GM23248 (cell line): ENCODE measurements at regions not wholly inside any gene's neighbourhood (a gene's known extent, or its start where the extent isn't known, plus 50 kb on each side); places are given as distances from the start of the nearest gene placed in this dataset.

Source experiments
- DNase-seq: peaks from one replicate; pipeline ENCODE4 v3.0.0-alpha.2; 2015
- H2AFZ ChIP-seq: fragments of 200-600 bp; sonication (generic); 2 replicates; pipeline ENCODE4 v1.6.1; 2016; ENCODE audit warnings: antibody characterized with exemption
- H3F3A ChIP-seq: fragments of 200-600 bp; sonication (generic); 2 replicates; pipeline ENCODE4 v1.6.1; 2016; ENCODE audit warnings: mild to moderate bottlenecking, antibody characterized with exemption, mixed run types; ENCODE audit not compliant: insufficient read depth
- H3K27ac ChIP-seq: fragments of 200-600 bp; sonication (generic); 2 replicates; pipeline ENCODE4 v1.5.1; 2016; ENCODE audit warnings: mild to moderate bottlenecking
- H3K27me3 ChIP-seq: fragments of 200-600 bp; sonication (generic); replicated peaks from 2 replicates; pipeline ENCODE4 v1.6.1; 2016; ENCODE audit warnings: mild to moderate bottlenecking; ENCODE audit not compliant: insufficient read depth
- H3K36me3 ChIP-seq: fragments of 200-600 bp; sonication (generic); 2 replicates; pipeline ENCODE4 v1.6.1; 2016; ENCODE audit warnings: low read depth, mild to moderate bottlenecking
- H3K4me1 ChIP-seq: fragments of 200-600 bp; sonication (generic); 2 replicates; pipeline ENCODE4 v1.6.1; 2016; ENCODE audit warnings: mild to moderate bottlenecking; ENCODE audit not compliant: insufficient read depth
- H3K4me2 ChIP-seq: fragments of 200-600 bp; sonication (generic); one replicate; pipeline ENCODE4 v1.6.1; 2016; ENCODE audit warnings: mild to moderate bottlenecking; ENCODE audit not compliant: unreplicated experiment
- H3K4me3 ChIP-seq: fragments of 200-600 bp; sonication (generic); 2 replicates; pipeline ENCODE4 v1.5.1; 2016; ENCODE audit warnings: mild to moderate bottlenecking
- H3K79me2 ChIP-seq: fragments of 200-600 bp; sonication (generic); 2 replicates; pipeline ENCODE4 v1.6.1; 2016; ENCODE audit warnings: mild to moderate bottlenecking; ENCODE audit not compliant: insufficient read depth
- H3K9ac ChIP-seq: fragments of 200-600 bp; sonication (generic); 2 replicates; pipeline ENCODE4 v1.6.1; 2016; ENCODE audit warnings: mild to moderate bottlenecking
- H3K9me2 ChIP-seq: fragments of 200-600 bp; sonication (generic); 2 replicates; pipeline ENCODE4 v1.6.1; 2016; ENCODE audit warnings: mixed run types, mild to moderate bottlenecking, moderate library complexity; ENCODE audit not compliant: insufficient read depth
- H3K9me3 ChIP-seq: fragments of 200-600 bp; sonication (generic); one replicate; pipeline ENCODE4 v1.6.1; 2017; ENCODE audit warnings: low read depth
- H4K20me1 ChIP-seq: fragments of 200-600 bp; sonication (generic); 2 replicates; pipeline ENCODE4 v1.6.0; 2016; ENCODE audit not compliant: insufficient read depth
- EZH2 ChIP-seq: fragments of 200-600 bp; sonication (generic); IDR thresholded peaks from 2 replicates; pipeline ENCODE4 v1.6.1; 2018; ENCODE audit warnings: antibody characterized with exemption, mild to moderate bottlenecking; ENCODE audit not compliant: insufficient read depth, poor library complexity, severe bottlenecking
- EZH2phosphoT487 ChIP-seq: fragments of 200-600 bp; sonication (generic); IDR thresholded peaks from 2 replicates; pipeline ENCODE4 v1.6.1; 2018; ENCODE audit warnings: antibody characterized with exemption, moderate library complexity, mild to moderate bottlenecking, low read depth; ENCODE audit not compliant: insufficient read depth
- WGBS, 2 experiments: methylation state at CpG; one replicate each; pipeline ENCODE4 v1.1.6; 2015 to 2017; ENCODE audit warnings: low lambda C conversion rate in 2 of 2, low coverage in 1 of 2; ENCODE audit errors: missing lambda C conversion rate in 2 of 2; 5-methylcytosine and 5-hydroxymethylcytosine counted together
- in situ Hi-C: fragments of 300-500 bp; cut with MboI; formaldehyde crosslinking; loops from 2 replicates; pipeline ENCODE4 v1.15.0; 2020

DNA sequence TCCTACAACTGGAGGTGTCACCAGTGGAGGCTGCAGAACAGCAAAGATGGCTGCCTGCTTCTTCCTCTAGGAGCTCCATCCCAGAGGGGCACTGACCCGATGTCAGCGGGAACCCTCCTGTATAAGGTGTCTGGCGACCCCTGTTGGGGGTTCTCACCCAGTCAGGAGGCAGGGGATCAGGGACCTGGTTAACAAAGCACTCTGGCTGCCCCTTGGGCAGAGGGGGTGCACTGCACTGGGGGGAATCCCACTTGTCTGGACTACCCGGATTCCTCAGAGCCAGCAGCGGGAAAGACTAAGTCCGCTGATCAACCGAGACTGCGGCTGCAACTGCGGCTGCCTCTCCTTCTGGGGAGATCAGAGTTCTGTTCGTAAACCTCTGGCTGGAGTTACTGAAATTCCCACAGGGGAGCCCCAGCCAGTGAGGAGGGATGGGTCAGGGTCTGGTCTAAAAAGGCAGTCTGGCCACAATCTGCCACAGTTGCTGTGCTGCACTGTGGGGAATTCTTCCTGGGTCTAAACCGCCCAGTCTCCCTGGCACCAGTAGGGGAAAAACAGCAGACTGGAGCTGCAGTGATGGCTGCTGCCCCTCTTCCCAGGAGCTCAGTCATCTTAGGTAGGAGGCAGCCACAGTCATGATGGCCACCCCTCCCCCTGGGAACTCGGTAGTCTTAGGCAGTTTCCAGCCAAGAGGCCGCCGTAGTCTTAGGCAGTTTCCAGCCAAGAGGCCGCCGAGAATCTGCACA is 213.4 kb downstream of the CYB561 start:
- Histone ChIP-seq H3K27me3 (no peaks in the 10 kb centered on the region), H4K20me1 (0 out of 2 replicates have a peak, but pooled peaks cover 3% of the 10 kb centered on the region), H3K9me3 (no peaks in the 10 kb centered on the region), H3K4me3 (no peak overlapping the region), H3K9ac (no peak overlapping the region), H3K79me2 (peaks cover 99% of the 10 kb centered on the region), H3K4me1 (no peaks in the 10 kb centered on the region), H2AFZ (no peak overlapping the region), H3K36me3 (no peaks in the 10 kb centered on the region; the same call in 1 of the 2 replicates), H3K4me2 (no peak overlapping the region), H3K9me2 (no peaks in the 10 kb centered on the region), H3K27ac (no peak overlapping the region), H3F3A (no peaks in the 10 kb centered on the region)
- in situ Hi-C loops = no loop called here
- DNase-seq = no peak
- 97% methylated on average over 16 of the region's 16 CpGs for WGBS, 2 experiments
- TF ChIP-seq EZH2phosphoT487 (no peak), EZH2 (no peak)

DNA sequence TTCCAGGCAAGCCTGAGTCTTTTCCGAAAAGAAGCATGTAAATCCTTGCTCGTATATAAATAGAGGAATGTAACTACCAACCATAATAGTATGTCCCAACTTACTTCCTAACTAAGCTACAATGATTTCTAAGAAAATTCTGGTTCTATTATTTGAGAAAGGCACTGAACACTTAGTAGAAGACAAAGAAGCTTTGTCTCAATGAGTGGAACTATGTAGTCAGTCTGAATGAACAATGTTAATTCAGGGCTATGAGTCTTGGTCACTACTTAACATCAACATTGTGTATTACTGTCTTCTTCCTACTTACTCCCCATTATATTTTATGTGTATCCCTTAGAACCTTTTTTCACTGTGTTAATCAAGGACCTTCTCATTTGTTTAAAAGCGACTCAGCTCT is 206.0 kb downstream of the CYB561 start:
- H3K27ac ChIP-seq = no peak overlapping the region
- H4K20me1 ChIP-seq = 0 out of 2 replicates have a peak, but pooled peaks cover 3% of the 10 kb centered on the region
- H3F3A ChIP-seq = 0 out of 2 replicates have a peak, but pooled peaks cover 7% of the 10 kb centered on the region
- no peaks in the 10 kb centered on the region for H3K4me1 ChIP-seq
- no peak overlapping the region for H3K9ac ChIP-seq
- peaks cover 64% of the 10 kb centered on the region for H3K79me2 ChIP-seq
- TF ChIP-seq EZH2 (no peak), EZH2phosphoT487 (no peak)
- DNase-seq = no peak
- 99 to 100% methylated on average over 3 of the region's 3 CpGs for WGBS, 2 experiments
- no peaks in the 10 kb centered on the region for H3K27me3 ChIP-seq
- H3K4me3 ChIP-seq = no peak overlapping the region
- H3K9me2 ChIP-seq = no peaks in the 10 kb centered on the region
- H3K9me3 ChIP-seq = no peaks in the 10 kb centered on the region
- no peak overlapping the region for H3K4me2 ChIP-seq
- in situ Hi-C loops = no loop called here
- H3K36me3 ChIP-seq = peaks cover 20% of the 10 kb centered on the region
- H2AFZ ChIP-seq = no peak overlapping the region

DNA sequence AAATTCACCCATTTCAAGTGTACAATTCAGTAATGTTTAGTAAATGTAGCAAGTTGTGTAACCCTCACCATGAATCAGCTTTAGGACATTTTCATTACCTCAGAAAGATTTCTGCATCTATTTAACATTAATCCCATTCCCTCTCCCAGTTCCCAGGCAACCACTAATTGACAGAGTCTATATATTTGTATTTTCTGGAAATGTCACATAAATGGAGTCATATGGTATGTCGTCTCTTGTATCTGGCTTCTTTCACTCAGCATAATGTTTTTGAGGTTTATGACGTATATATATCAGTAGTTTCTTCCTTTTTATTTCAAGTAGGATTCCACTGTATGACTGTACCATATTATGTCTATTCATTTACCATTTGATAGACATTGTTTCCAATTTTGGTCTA is 199.8 kb downstream of the CYB561 start:
- peak overlapping the region; percentile 40 for H3K27ac ChIP-seq
- no peaks in the 10 kb centered on the region for H4K20me1 ChIP-seq
- H3K4me3 ChIP-seq = no peak overlapping the region
- H3K4me1 ChIP-seq = peaks cover 38% of the 10 kb centered on the region
- no peak overlapping the region for H2AFZ ChIP-seq
- in situ Hi-C loops = no loop called here
- peaks cover 31% of the 10 kb centered on the region for H3F3A ChIP-seq
- H3K4me2 ChIP-seq = no peak overlapping the region
- H3K79me2 ChIP-seq = peaks cover 67% of the 10 kb centered on the region
- no peak overlapping the region for H3K9ac ChIP-seq
- H3K9me3 ChIP-seq = no peaks in the 10 kb centered on the region
- DNase-seq = peak; percentile 72
- TF ChIP-seq EZH2 (no peak), EZH2phosphoT487 (no peak)
- H3K9me2 ChIP-seq = no peaks in the 10 kb centered on the region
- H3K27me3 ChIP-seq = no peaks in the 10 kb centered on the region
- WGBS, 2 experiments = 75 to 76% methylated on average over 2 of the region's 2 CpGs
- peaks cover 12% of the 10 kb centered on the region; the same call in 1 of the 2 replicates for H3K36me3 ChIP-seq

DNA sequence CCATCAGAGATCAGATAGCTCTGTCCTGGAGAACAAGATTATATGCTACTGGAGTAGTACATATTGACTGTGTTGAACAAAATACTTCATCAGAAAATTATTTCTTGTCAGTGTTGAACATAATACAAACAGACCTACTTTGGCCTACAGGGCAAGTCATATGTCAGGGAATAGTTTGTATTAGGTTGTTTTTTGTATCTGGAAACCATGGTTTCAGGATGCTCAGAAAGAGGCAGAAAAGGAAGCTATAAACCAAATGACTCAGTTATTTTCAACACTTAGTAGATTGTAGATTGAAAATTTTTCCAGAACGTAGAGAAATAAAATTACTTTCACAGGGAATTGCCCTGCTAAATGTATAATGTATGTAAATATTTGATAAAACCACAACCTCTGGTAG is 198.4 kb downstream of the CYB561 start:
- H3K9ac ChIP-seq = no peak overlapping the region
- no peaks in the 10 kb centered on the region for H3K9me3 ChIP-seq
- peaks cover 43% of the 10 kb centered on the region for H3K4me1 ChIP-seq
- no peak overlapping the region for H2AFZ ChIP-seq
- H3K27me3 ChIP-seq = no peaks in the 10 kb centered on the region
- H3K4me2 ChIP-seq = no peak overlapping the region
- 58 to 83% methylated on average over 1 of the region's 1 CpG for WGBS, 2 experiments
- in situ Hi-C loops = no loop called here
- no peak overlapping the region for H3K4me3 ChIP-seq
- H3K27ac ChIP-seq = peak overlapping the region; percentile 40
- H3K79me2 ChIP-seq = peaks cover 80% of the 10 kb centered on the region
- H3F3A ChIP-seq = peaks cover 27% of the 10 kb centered on the region
- no peak for TF ChIP-seq EZH2phosphoT487
- TF ChIP-seq EZH2 = no peak
- DNase-seq = peak; percentile 50
- H4K20me1 ChIP-seq = no peaks in the 10 kb centered on the region
- no peaks in the 10 kb centered on the region for H3K9me2 ChIP-seq
- peaks cover 8% of the 10 kb centered on the region; the same call in 1 of the 2 replicates for H3K36me3 ChIP-seq
